OCI-LY3 (cell line): ENCODE measurements at regions not wholly inside any gene's neighbourhood (a gene's known extent, or its start where the extent isn't known, plus 50 kb on each side); places are given as distances from the start of the nearest gene placed in this dataset.

Source experiments
- H2AFZ ChIP-seq: fragments of 200-600, 300-600 bp; shearing (Covaris generic); 2 replicates; pipeline ENCODE4 v1.6.0; 2014; ENCODE audit warnings: antibody characterized with exemption, low read depth, low read length
- H3K27ac ChIP-seq: fragments of 200-600, 300-600 bp; sonication (generic); 2 replicates; pipeline ENCODE4 v1.5.1; 2014; ENCODE audit warnings: mild to moderate bottlenecking, low read length, moderate library complexity, mixed read lengths
- H3K27me3 ChIP-seq: fragments of 200-600, 300-600 bp; sonication (generic); 2 replicates; pipeline ENCODE4 v1.6.1; 2014; ENCODE audit warnings: low read depth, low read length, mixed read lengths
- H3K36me3 ChIP-seq: fragments of 200-600, 300-600 bp; sonication (generic); replicated peaks from 2 replicates; pipeline ENCODE3; 2014; ENCODE audit warnings: low read depth, low read length, mixed read lengths
- H3K4me1 ChIP-seq: fragments of 300-600, 200-600 bp; sonication (generic); 2 replicates; pipeline ENCODE4 v1.6.1; 2014; ENCODE audit warnings: low read length, mixed read lengths
- H3K4me2 ChIP-seq: fragments of 200-600, 300-600 bp; sonication (generic); 2 replicates; pipeline ENCODE4 v1.6.1; 2014; ENCODE audit warnings: low read length, mixed read lengths
- H3K4me3 ChIP-seq: fragments of 300-600, 200-600 bp; sonication (generic); 2 replicates; pipeline ENCODE4 v1.5.1; 2014; ENCODE audit warnings: antibody characterized with exemption, mild to moderate bottlenecking, low read length, moderate library complexity
- H3K79me2 ChIP-seq: fragments of 300-600, 200-600 bp; shearing (Covaris generic); 2 replicates; pipeline ENCODE4 v1.6.1; 2014; ENCODE audit warnings: mild to moderate bottlenecking, low read length, mixed read lengths
- H3K9ac ChIP-seq: fragments of 300-600, 200-600 bp; shearing (Covaris generic); 2 replicates; pipeline ENCODE4 v1.6.0; 2014; ENCODE audit warnings: mild to moderate bottlenecking, low read length, moderate library complexity
- H3K9me3 ChIP-seq: fragments of 200-600, 300-600 bp; shearing (Covaris generic); 2 replicates; pipeline ENCODE4 v1.6.1; 2014; ENCODE audit warnings: low read length, mixed read lengths; ENCODE audit not compliant: insufficient read depth
- H4K20me1 ChIP-seq: fragments of 200-600, 300-600 bp; sonication (generic); 2 replicates; pipeline ENCODE4 v1.6.1; 2016; ENCODE audit warnings: low read length, mixed read lengths; ENCODE audit not compliant: insufficient read depth
- EZH2phosphoT487 ChIP-seq: fragments of 200-600 bp; shearing (Covaris generic); IDR thresholded peaks from 2 replicates; pipeline ENCODE4 v1.6.1; 2018; ENCODE audit warnings: antibody characterized with exemption, mixed run types, low read depth
- TF ChIP-seq, protein P1 (sequence below): fragments of 200-600, 300-600 bp; sonication (generic); IDR thresholded peaks from 2 replicates; pipeline ENCODE4 v1.5.1; 2014; ENCODE audit warnings: antibody characterized with exemption, low read length, low read depth

DNA sequence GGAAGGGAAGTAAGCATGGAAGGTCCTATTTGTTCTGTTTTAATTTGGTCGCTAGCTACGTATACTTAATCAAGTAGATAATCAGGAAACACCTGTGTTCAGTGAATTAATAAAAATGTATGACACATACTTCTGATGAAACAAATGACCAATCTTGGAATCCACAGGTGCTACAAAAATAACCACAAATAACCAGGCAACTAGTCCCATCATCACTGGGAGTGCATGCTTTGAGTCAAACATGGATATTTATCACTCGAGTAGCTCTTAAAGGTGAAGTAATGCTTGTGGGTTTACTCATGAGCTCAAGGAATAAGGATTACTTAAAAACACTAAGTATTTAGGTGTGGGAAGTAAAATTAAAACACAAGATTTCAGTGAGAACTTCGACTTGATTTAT, 285.6 kb upstream of the ID4 start:
- H3K4me3 ChIP-seq, result no peak overlapping the region
- H3K4me1 ChIP-seq, result no peaks in the 10 kb centered on the region
- H2AFZ ChIP-seq, result no peak overlapping the region
- no peaks in the 10 kb centered on the region for H4K20me1 ChIP-seq
- no peak overlapping the region for H3K4me2 ChIP-seq
- H3K27me3 ChIP-seq, result no peaks in the 10 kb centered on the region
- H3K36me3 ChIP-seq, result no peaks in the 10 kb centered on the region
- H3K79me2 ChIP-seq, result no peaks in the 10 kb centered on the region
- no peak overlapping the region for H3K9ac ChIP-seq
- no peaks in the 10 kb centered on the region for H3K9me3 ChIP-seq
- TF ChIP-seq EZH2phosphoT487, result no peak
- TF ChIP-seq, protein P1, sequence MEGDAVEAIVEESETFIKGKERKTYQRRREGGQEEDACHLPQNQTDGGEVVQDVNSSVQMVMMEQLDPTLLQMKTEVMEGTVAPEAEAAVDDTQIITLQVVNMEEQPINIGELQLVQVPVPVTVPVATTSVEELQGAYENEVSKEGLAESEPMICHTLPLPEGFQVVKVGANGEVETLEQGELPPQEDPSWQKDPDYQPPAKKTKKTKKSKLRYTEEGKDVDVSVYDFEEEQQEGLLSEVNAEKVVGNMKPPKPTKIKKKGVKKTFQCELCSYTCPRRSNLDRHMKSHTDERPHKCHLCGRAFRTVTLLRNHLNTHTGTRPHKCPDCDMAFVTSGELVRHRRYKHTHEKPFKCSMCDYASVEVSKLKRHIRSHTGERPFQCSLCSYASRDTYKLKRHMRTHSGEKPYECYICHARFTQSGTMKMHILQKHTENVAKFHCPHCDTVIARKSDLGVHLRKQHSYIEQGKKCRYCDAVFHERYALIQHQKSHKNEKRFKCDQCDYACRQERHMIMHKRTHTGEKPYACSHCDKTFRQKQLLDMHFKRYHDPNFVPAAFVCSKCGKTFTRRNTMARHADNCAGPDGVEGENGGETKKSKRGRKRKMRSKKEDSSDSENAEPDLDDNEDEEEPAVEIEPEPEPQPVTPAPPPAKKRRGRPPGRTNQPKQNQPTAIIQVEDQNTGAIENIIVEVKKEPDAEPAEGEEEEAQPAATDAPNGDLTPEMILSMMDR, result no peak
- H3K27ac ChIP-seq, result no peak overlapping the region

DNA sequence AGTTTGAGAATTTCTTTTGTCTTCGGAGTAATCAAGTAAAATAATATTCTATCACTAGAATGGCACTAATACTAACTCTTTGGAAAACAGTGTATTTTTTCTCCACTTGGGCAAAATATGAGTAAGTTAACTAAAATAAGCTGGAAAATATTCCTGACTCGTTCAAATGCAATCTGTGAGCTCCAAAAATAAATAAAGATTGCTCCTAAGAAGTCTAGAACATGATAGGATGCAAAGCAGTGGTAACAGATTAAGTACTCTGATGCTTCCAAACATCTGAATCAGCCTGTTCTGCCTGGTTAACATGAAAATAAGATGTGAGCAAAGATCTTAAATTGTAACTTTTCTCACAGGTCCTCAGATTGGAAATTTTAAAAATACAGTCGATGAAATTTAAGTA, 285.1 kb upstream of the ID4 start:
- H3K9ac ChIP-seq, result no peak overlapping the region
- no peak overlapping the region for H3K4me2 ChIP-seq
- H3K27me3 ChIP-seq, result no peaks in the 10 kb centered on the region
- TF ChIP-seq, protein P1, result no peak
- TF ChIP-seq EZH2phosphoT487, result no peak
- H3K79me2 ChIP-seq, result no peaks in the 10 kb centered on the region
- no peaks in the 10 kb centered on the region for H3K9me3 ChIP-seq
- H2AFZ ChIP-seq, result no peak overlapping the region
- H3K4me1 ChIP-seq, result no peaks in the 10 kb centered on the region
- H3K36me3 ChIP-seq, result no peaks in the 10 kb centered on the region
- no peaks in the 10 kb centered on the region for H4K20me1 ChIP-seq
- no peak overlapping the region for H3K4me3 ChIP-seq
- no peak overlapping the region for H3K27ac ChIP-seq

DNA sequence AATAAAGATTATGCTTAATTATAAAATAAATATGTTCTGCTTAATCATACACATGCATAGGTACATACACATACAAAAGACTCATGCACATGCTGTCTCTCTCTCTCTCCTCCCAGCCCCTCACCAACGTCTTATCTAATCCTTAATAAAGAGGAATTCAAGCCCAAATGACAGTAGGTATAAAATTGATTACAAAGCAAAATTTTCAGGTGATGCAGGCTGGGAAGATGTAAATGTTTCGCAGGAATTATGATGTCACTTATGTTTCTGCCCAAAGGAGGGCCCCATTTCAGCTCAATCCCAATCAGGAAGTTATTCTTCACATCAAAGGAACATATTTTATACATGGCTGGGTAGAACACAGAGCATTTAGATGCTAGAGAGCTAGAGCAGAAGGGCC, 284.6 kb upstream of the ID4 start:
- no peak overlapping the region for H3K27ac ChIP-seq
- no peaks in the 10 kb centered on the region for H3K9me3 ChIP-seq
- H2AFZ ChIP-seq, result no peak overlapping the region
- H3K9ac ChIP-seq, result no peak overlapping the region
- H3K27me3 ChIP-seq, result no peaks in the 10 kb centered on the region
- no peaks in the 10 kb centered on the region for H4K20me1 ChIP-seq
- no peaks in the 10 kb centered on the region for H3K36me3 ChIP-seq
- no peak overlapping the region for H3K4me2 ChIP-seq
- TF ChIP-seq EZH2phosphoT487, result no peak
- TF ChIP-seq, protein P1, result no peak
- H3K4me1 ChIP-seq, result no peaks in the 10 kb centered on the region
- H3K4me3 ChIP-seq, result no peak overlapping the region
- no peaks in the 10 kb centered on the region for H3K79me2 ChIP-seq

DNA sequence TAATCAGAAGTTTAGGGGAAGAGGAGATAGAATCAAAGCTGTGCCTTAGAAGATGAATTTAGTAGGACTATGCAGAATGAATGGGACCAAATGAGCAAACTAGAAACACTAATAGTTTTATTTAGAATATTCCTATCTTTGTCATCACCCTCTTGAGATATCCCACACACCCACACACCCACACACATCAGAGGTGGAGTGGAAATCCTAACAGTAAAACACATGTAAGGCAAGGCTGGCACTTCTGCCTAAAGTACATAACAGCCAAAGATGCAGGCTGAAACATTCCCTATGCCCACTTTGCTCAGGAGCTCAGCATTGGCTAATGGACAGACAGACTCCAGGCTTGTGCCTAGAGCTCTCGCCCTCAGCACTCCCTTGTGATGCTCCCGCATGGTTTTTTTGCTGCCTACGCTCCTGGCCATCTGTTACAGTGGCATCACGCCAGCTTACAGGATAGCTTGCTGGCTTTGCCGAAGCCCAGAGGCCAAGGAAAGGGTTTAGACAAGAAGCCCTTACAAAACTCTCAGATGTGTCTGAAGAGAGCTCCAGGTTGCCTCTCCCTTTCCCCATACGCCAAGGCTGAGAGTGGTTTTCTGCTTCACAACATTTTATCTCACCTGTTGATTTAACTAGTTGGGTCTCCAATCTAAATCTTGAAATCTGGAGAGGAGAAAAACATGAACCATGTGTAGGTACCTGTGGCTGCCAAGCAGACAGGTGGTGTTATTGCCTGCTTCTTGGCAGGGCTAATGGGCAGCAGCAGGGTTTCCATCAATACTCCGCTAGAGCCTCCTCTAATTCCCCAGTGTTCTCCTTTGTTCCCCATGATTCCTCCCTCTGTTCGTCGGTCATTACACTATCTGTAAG, 282.6 kb upstream of the ID4 start:
- Histone ChIP-seq H3K79me2 (no peaks in the 10 kb centered on the region), H3K27me3 (no peaks in the 10 kb centered on the region), H3K27ac (no peak overlapping the region), H3K4me2 (no peak overlapping the region), H3K9ac (no peak overlapping the region), H3K36me3 (no peaks in the 10 kb centered on the region), H3K9me3 (no peaks in the 10 kb centered on the region), H3K4me3 (no peak overlapping the region), H2AFZ (no peak overlapping the region), H4K20me1 (no peaks in the 10 kb centered on the region), H3K4me1 (no peaks in the 10 kb centered on the region)
- TF ChIP-seq, protein P1, result no peak
- TF ChIP-seq EZH2phosphoT487, result no peak
